GM10248 (cell line): ENCODE measurements at regions not wholly inside any gene's neighbourhood (a gene's known extent, or its start where the extent isn't known, plus 50 kb on each side); places are given as distances from the start of the nearest gene placed in this dataset.

Experiments
- CTCF ChIA-PET: fragments of 300-600 bp; sonication (Branson Sonifier 250); formaldehyde crosslinking; extraction: SDS; loops from one replicate; lab custom pipeline; 2021; ENCODE audit warnings: antibody characterized with exemption; lab: Yijun Ruan, JAX
- POLR2A ChIA-PET: fragments of 350-650 bp; sonication (Branson Sonifier 250); formaldehyde crosslinking; extraction: SDS; loops from one replicate; lab custom pipeline; 2020; ENCODE audit warnings: antibody characterized with exemption; lab: Yijun Ruan, JAX
- DNase-seq: peaks from one replicate; pipeline ENCODE4 v3.0.0; 2012; ENCODE audit errors: extremely low spot score
- TF ChIP-seq, protein P1 (sequence below): IDR thresholded peaks from 2 replicates; pipeline ENCODE4 v1.5.1; 2012; ENCODE audit warnings: mild to moderate bottlenecking, low read depth; ENCODE audit errors: extremely low read depth, missing control alignments, control extremely low read depth

DNA sequence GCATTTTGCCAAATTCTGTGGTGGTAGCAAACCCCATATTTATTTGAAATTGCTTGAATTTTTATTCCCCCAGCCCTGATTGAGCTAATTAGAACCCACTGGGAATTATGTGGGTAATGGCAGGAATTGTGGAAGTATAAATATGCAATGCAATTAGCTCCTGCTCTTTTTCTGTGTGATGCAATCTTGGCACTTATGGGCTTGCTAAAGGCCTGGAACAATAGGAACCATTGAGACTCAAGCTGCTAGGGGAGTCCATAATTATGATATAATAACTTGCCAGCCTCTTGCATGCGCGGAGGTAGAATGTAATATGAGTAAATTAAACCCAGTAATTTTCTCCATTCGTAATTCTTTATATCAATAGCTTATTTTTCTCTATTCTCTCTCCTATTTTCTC, 267.6 kb upstream of the THSD7B start:
- DNase-seq = no peak
- ChIA-PET POLR2A (no interaction called here), CTCF (interaction anchor here (1.2 to 1.6 kb wide), 2 partner anchors 9 to 55 kb away, joined by 3 to 5 read pairs; no protein-coding TSS in a partner anchor)
- TF ChIP-seq, protein P1, sequence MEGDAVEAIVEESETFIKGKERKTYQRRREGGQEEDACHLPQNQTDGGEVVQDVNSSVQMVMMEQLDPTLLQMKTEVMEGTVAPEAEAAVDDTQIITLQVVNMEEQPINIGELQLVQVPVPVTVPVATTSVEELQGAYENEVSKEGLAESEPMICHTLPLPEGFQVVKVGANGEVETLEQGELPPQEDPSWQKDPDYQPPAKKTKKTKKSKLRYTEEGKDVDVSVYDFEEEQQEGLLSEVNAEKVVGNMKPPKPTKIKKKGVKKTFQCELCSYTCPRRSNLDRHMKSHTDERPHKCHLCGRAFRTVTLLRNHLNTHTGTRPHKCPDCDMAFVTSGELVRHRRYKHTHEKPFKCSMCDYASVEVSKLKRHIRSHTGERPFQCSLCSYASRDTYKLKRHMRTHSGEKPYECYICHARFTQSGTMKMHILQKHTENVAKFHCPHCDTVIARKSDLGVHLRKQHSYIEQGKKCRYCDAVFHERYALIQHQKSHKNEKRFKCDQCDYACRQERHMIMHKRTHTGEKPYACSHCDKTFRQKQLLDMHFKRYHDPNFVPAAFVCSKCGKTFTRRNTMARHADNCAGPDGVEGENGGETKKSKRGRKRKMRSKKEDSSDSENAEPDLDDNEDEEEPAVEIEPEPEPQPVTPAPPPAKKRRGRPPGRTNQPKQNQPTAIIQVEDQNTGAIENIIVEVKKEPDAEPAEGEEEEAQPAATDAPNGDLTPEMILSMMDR = no peak

DNA sequence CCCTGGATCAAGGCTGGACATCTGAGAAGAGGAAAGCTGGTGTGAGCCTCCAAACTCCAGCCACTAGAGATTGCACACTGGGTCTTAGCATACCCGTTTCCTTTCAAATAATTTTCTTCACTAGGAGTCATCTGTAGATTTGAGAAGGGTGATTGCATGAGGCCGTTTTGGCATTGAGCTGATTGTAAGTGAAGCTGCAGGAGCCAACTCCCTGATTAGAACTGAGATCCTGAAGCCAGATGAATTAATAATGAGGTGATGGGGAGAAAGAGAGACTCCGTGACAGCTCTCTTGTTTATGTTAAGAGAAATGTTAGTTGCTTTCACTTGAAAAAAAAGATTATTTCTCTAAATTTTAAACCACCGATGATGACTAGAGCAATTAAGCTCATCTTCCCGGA, 268.4 kb upstream of the THSD7B start:
- ChIA-PET CTCF (interaction anchor here (1.2 to 1.6 kb wide), 2 partner anchors 8 to 54 kb away, joined by 3 to 5 read pairs; no protein-coding TSS in a partner anchor), POLR2A (no interaction called here)
- TF ChIP-seq, protein P1 = no peak
- no peak for DNase-seq

DNA sequence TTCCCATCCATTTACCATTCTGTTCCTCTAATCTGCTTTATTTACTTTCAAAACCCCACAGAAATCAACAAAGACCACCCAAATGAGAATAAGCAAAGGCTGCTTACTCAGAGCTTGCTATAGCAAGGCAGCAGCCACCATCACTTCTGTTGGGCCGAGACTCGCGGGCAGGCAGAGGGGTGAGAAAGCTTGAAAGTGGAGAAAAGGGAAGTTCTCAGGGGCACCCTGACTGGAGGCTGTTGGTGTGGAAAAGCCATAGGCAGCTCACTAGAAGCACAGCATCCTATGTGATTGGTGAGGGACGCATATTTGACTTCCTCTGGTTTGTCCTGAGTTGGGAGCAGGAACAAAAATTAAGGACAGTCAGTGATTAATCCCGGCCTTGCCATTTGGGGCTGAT, 269.7 kb upstream of the THSD7B start:
- POLR2A ChIA-PET = no interaction called here

DNA sequence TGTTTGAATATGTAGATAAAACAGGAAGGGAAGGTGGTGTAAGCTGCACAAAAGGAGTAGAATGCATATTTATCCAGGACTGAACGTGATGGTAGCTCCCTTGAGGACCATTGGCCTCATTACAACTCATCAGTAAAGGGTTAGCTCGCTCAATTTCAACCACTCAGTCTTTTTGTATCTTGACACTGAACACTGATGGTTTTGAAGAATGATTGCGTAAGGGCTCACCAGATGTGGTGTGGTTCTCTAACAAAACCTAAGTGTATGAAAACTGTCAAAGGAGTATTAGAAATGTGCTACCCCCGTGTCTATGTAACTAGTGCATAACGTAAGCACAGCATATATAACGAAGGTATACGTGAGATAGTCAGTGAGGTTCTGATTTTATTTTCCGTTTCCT, 272.4 kb upstream of the THSD7B start:
- TF ChIP-seq, protein P1 = no peak
- CTCF ChIA-PET = no interaction called here

More for the DNA sequence above, 269.7 kb upstream of the THSD7B start:
- CTCF ChIA-PET = no interaction called here
- peak; percentile 15 for DNase-seq
- TF ChIP-seq, protein P1 = no peak

DNA sequence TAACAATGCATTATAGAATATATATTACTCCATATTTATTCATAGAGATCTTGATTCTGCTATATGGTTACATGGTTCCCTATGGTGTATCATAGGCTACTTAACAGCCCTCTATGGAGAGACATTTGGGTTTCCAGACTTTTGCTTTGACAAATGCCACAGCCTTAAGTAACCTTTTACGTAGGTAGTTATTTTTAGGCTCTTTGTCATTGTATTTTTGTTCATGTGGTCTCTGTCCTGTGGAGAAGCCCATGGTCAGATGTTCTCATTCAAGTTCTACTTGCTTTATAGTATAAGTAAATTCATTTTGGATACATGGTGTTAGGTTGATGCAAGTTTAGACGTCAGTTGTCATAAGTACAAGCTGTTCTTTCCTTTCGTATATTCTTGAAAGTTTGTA, 275.2 kb upstream of the THSD7B start:
- ChIA-PET CTCF (interaction anchor here (1.4 to 1.7 kb wide), 2 partner anchors 7 to 8 kb away, joined by 3 to 5 read pairs; no protein-coding TSS in a partner anchor), POLR2A (no interaction called here)
- TF ChIP-seq, protein P1 = no peak
- DNase-seq = no peak

More for the DNA sequence above, 272.4 kb upstream of the THSD7B start:
- DNase-seq = no peak
- POLR2A ChIA-PET = interaction anchor here (0.7 kb wide), 1 partner anchor 1647 kb away, joined by 3 read pairs; no protein-coding TSS in a partner anchor

DNA sequence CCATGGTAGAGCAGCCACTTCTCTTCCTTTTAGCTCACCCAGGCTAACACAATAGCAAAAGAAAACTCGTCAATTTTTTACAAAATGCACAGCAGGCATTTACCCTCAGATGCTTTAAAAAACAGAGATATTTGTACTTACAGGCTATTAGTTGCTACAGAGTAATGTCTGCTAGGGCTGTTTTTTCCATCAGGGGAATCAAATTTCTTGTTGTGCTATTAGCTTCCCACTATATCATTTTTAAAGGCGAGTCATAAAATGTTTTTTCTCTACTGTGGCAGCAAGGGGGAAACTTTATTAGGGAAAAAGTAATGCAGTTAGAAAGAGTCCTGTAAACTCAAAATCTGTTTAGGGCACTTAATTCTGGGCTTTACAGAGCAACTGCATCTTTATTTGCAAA, 277.9 kb upstream of the THSD7B start:
- ChIA-PET CTCF (no interaction called here), POLR2A (no interaction called here)
- TF ChIP-seq, protein P1 = no peak
- no peak for DNase-seq
